ENCODE measurements at regions not wholly inside any gene's neighbourhood (a gene's known extent, or its start where the extent isn't known, plus 50 kb on each side); places are given as distances from the start of the nearest gene placed in this dataset.

DNA sequence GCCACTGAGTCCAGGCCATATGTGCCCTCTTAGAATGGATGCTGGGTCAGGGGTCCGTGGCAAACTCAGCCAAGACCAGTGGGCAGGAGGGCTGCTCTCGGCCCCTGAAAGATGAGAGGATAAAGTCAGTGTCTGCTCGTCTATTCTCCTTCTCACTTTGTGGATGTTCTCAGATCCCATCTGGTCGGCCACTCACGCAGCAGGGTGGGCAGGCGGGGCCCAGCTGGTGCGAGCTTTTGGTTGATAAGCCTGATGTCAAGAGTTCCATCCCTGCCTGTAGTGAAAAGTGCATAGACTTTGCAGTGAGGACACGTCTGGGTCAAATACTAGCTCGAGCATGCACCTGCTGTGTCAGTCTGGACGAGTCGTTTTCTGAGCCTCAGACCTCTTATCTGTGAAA lies 556.2 kb upstream of the EEF2KMT start:
- H3K4me3 ChIP-seq (ENCODE audit: insufficient read depth, low read length, poor library complexity, severe bottlenecking), result no peak overlapping the region

GRCh38 chr16:5653041-5653440 lies 555.4 kb upstream of the EEF2KMT start:
- Histone ChIP-seq H3K4me2 (ENCODE audit: low read depth, low read length, poor library complexity, severe bottlenecking) (no peak overlapping the region), H4K20me1 (ENCODE audit: low read depth, low read length) (no peaks in the 10 kb centered on the region), H3K36me3 (ENCODE audit: low read length) (no peaks in the 10 kb centered on the region), H2AFZ (ENCODE audit: low read depth, low read length, severe bottlenecking) (no peak overlapping the region), H3K9me2 (replicated peaks; ENCODE audit: insufficient read depth, low read length) (no peaks in the 10 kb centered on the region), H3K9ac (ENCODE audit: low read length) (no peak overlapping the region), H3K27ac (ENCODE audit: low read depth, low read length) (no peak overlapping the region), H3K9me3 (ENCODE audit: insufficient read depth, low read length) (no peaks in the 10 kb centered on the region), H3F3A (ENCODE audit: insufficient read depth) (no peaks in the 10 kb centered on the region), H3K4me3 (ENCODE audit: insufficient read depth, low read length, poor library complexity, severe bottlenecking) (no peak overlapping the region), H3K79me2 (ENCODE audit: insufficient read depth, low read length) (no peaks in the 10 kb centered on the region), H3K27me3 (ENCODE audit: low read length) (no peaks in the 10 kb centered on the region)
- no peak for TF ChIP-seq EZH2phosphoT487 (conservative IDR thresholded peaks at IDR 0.05; ENCODE audit: low read length)
- TF ChIP-seq CTCF (IDR thresholded peaks at IDR 0.05; ENCODE audit: insufficient read depth, low read length, poor library complexity, severe bottlenecking), result no peak

More for the DNA sequence above, 556.2 kb upstream of the EEF2KMT start:
- Histone ChIP-seq H3K9me3 (ENCODE audit: insufficient read depth, low read length) (no peaks in the 10 kb centered on the region), H3K27me3 (ENCODE audit: low read length) (no peaks in the 10 kb centered on the region), H3F3A (ENCODE audit: insufficient read depth) (no peaks in the 10 kb centered on the region), H3K79me2 (ENCODE audit: insufficient read depth, low read length) (no peaks in the 10 kb centered on the region), H3K4me2 (ENCODE audit: low read depth, low read length, poor library complexity, severe bottlenecking) (no peak overlapping the region), H3K36me3 (ENCODE audit: low read length) (no peaks in the 10 kb centered on the region), H4K20me1 (ENCODE audit: low read depth, low read length) (no peaks in the 10 kb centered on the region), H2AFZ (ENCODE audit: low read depth, low read length, severe bottlenecking) (no peak overlapping the region), H3K9ac (ENCODE audit: low read length) (no peak overlapping the region), H3K27ac (ENCODE audit: low read depth, low read length) (no peak overlapping the region), H3K9me2 (replicated peaks; ENCODE audit: insufficient read depth, low read length) (no peaks in the 10 kb centered on the region)
- no peak for TF ChIP-seq CTCF (IDR thresholded peaks at IDR 0.05; ENCODE audit: insufficient read depth, low read length, poor library complexity, severe bottlenecking)
- TF ChIP-seq EZH2phosphoT487 (conservative IDR thresholded peaks at IDR 0.05; ENCODE audit: low read length), result no peak

DNA sequence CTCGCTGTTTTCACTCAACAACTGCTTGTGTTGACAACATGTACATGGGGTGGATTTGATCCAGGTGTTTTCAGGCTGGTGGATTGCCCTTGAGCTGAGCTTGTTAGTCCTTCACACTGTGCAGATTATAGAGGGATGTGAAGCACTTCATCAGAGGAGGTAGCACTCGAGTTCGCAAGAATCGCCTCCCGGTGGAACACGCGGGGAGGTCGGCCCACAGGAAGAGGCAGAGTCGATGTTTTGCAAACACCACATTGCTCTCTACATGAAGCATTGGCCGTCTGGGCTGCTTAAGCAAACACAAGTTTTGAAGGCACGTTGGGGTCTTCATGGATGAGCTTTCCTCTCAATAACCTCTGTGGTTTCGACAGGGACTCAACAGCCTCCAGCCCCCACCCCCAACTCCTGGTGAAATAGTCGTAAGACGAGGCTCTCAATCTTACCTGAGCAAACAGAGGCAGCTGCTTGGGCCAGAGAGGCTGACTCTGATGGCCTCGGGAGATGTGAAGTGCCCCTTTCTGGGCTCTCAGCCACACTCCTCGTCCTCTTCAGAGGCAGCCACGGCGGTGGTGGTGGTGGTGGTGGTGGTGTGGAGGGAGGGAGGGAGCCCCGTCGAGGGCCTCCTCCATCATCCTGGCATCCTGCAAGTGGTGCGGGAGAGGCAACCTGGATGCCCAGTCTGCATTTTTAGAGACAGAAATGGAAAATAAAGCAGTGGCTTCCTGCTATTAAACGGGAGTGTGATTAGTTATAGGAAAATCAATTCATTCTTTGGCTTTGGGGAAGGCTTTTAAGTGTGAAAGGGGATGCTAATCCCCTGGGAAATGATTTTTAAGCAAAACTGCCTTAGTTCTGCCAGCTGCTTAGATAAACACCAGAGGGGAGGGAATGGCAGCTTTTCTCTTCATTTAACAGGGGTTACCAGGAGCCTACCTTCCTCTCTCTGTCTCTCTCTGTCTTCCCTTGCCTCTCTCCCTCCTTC lies 552.5 kb upstream of the EEF2KMT start:
- Histone ChIP-seq H3K27ac (ENCODE audit: low read depth, low read length) (no peak overlapping the region), H3K79me2 (ENCODE audit: insufficient read depth, low read length) (no peaks in the 10 kb centered on the region), H3K36me3 (ENCODE audit: low read length) (no peaks in the 10 kb centered on the region), H2AFZ (ENCODE audit: low read depth, low read length, severe bottlenecking) (no peak overlapping the region), H3K4me2 (ENCODE audit: low read depth, low read length, poor library complexity, severe bottlenecking) (no peak overlapping the region), H3K9me3 (ENCODE audit: insufficient read depth, low read length) (no peaks in the 10 kb centered on the region), H3F3A (ENCODE audit: insufficient read depth) (no peaks in the 10 kb centered on the region), H3K9ac (ENCODE audit: low read length) (no peak overlapping the region), H3K27me3 (ENCODE audit: low read length) (no peaks in the 10 kb centered on the region), H3K4me3 (ENCODE audit: insufficient read depth, low read length, poor library complexity, severe bottlenecking) (no peak overlapping the region), H3K9me2 (replicated peaks; ENCODE audit: insufficient read depth, low read length) (no peaks in the 10 kb centered on the region), H4K20me1 (ENCODE audit: low read depth, low read length) (no peaks in the 10 kb centered on the region)
- TF ChIP-seq EZH2phosphoT487 (conservative IDR thresholded peaks at IDR 0.05; ENCODE audit: low read length) (no peak), CTCF (IDR thresholded peaks at IDR 0.05; ENCODE audit: insufficient read depth, low read length, poor library complexity, severe bottlenecking) (no peak)

Measured in SU-DHL-6 (cell line).